Transverse colon (tissue), 4 donors: ENCODE measurements at regions not wholly inside any gene's neighbourhood (a gene's known extent, or its start where the extent isn't known, plus 50 kb on each side); places are given as distances from the start of the nearest gene placed in this dataset.

Experiments used
- EP300 ChIP-seq: sonication (generic); formaldehyde crosslinking; IDR thresholded peaks from one replicate; pipeline ENCODE4 v1.6.1; 2017; ENCODE audit warnings: antibody characterized with exemption, low read depth
- POLR2A ChIP-seq: fragments of 450-650 bp; IDR thresholded peaks from one replicate; pipeline ENCODE4 v1.6.1; 2016; ENCODE audit warnings: antibody characterized with exemption, mild to moderate bottlenecking, moderate library complexity
- POLR2AphosphoS5 ChIP-seq, 3 donors: sonication (generic); formaldehyde crosslinking; IDR thresholded peaks; one replicate each; pipeline ENCODE4 v1.6.1; 2016; ENCODE audit warnings: antibody characterized with exemption in 3 of 3
- TF ChIP-seq, protein P1 (sequence below), 5 experiments: fragments of 200-600 bp in 3 of 5; fragments of 450-650 bp in 2 of 5; sonication (generic) in 3 of 5; IDR thresholded peaks; 1 replicate in 2 of 5; 2 replicates in 3 of 5; pipeline ENCODE4 v1.5.1; 2016 to 2017; ENCODE audit warnings: antibody characterized with exemption in 5 of 5, inconsistent platforms in 3 of 5, mild to moderate bottlenecking in 2 of 5, moderate library complexity in 1 of 5

DNA sequence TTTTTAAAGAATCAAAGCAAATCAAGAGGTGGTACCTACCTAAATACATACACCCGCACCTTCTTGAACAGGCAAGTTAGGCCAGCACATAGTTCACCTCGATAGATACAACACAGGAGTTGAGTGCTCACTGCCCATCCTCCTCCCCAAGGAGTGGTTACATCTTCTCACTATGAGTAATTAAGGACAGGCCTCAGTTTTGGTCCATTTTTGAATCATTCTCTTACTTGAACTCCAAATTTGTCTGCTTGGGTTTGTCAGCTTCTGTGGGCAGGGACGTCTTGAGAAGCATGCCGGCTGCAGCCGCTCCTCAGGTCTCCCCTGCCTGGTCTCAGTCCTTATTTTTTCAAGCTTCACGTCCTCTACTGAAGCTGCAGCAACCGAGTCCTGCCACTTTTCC lies 190.6 kb upstream of the RBPJ start:
- TF ChIP-seq, protein P1, sequence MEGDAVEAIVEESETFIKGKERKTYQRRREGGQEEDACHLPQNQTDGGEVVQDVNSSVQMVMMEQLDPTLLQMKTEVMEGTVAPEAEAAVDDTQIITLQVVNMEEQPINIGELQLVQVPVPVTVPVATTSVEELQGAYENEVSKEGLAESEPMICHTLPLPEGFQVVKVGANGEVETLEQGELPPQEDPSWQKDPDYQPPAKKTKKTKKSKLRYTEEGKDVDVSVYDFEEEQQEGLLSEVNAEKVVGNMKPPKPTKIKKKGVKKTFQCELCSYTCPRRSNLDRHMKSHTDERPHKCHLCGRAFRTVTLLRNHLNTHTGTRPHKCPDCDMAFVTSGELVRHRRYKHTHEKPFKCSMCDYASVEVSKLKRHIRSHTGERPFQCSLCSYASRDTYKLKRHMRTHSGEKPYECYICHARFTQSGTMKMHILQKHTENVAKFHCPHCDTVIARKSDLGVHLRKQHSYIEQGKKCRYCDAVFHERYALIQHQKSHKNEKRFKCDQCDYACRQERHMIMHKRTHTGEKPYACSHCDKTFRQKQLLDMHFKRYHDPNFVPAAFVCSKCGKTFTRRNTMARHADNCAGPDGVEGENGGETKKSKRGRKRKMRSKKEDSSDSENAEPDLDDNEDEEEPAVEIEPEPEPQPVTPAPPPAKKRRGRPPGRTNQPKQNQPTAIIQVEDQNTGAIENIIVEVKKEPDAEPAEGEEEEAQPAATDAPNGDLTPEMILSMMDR (IDR thresholded peaks at IDR 0.05): no peak
- no peak for TF ChIP-seq POLR2A
- no peak for TF ChIP-seq POLR2AphosphoS5 (IDR thresholded peaks at IDR 0.05)
- TF ChIP-seq EP300: no peak
